Tibial nerve (tissue), 4 donors: ENCODE measurements at regions not wholly inside any gene's neighbourhood (a gene's known extent, or its start where the extent isn't known, plus 50 kb on each side); places are given as distances from the start of the nearest gene placed in this dataset.

ENCODE experiments used
- EP300 ChIP-seq, 2 donors: sonication (generic); formaldehyde crosslinking; IDR thresholded peaks; one replicate each; pipeline ENCODE4 v1.6.1; 2017; ENCODE audit warnings: antibody characterized with exemption in 2 of 2, mild to moderate bottlenecking in 1 of 2
- POLR2A ChIP-seq, 2 donors: fragments of 450-650 bp; IDR thresholded peaks; one replicate each; pipeline ENCODE4 v1.6.1; 2017; ENCODE audit warnings: antibody characterized with exemption in 2 of 2, mild to moderate bottlenecking in 2 of 2, moderate library complexity in 2 of 2
- TF ChIP-seq, protein P1 (sequence below), 5 experiments: fragments of 200-600 bp in 3 of 5; fragments of 450-650 bp in 2 of 5; sonication (generic) in 3 of 5; IDR thresholded peaks; one replicate each; pipeline ENCODE4 v1.5.1; 2016 to 2019; ENCODE audit warnings: antibody characterized with exemption in 5 of 5, mild to moderate bottlenecking in 3 of 5, moderate library complexity in 2 of 5

GRCh38 chr13:111667757-111668156, 347.3 kb downstream of the TEX29 start:
- TF ChIP-seq, protein P1, sequence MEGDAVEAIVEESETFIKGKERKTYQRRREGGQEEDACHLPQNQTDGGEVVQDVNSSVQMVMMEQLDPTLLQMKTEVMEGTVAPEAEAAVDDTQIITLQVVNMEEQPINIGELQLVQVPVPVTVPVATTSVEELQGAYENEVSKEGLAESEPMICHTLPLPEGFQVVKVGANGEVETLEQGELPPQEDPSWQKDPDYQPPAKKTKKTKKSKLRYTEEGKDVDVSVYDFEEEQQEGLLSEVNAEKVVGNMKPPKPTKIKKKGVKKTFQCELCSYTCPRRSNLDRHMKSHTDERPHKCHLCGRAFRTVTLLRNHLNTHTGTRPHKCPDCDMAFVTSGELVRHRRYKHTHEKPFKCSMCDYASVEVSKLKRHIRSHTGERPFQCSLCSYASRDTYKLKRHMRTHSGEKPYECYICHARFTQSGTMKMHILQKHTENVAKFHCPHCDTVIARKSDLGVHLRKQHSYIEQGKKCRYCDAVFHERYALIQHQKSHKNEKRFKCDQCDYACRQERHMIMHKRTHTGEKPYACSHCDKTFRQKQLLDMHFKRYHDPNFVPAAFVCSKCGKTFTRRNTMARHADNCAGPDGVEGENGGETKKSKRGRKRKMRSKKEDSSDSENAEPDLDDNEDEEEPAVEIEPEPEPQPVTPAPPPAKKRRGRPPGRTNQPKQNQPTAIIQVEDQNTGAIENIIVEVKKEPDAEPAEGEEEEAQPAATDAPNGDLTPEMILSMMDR (IDR thresholded peaks at IDR 0.05), result no peak
- no peak for TF ChIP-seq POLR2A (IDR thresholded peaks at IDR 0.05)
- TF ChIP-seq EP300 (IDR thresholded peaks at IDR 0.05), result no peak
